Glomerular visceral epithelial cell (primary cell): ENCODE measurements at regions not wholly inside any gene's neighbourhood (a gene's known extent, or its start where the extent isn't known, plus 50 kb on each side); places are given as distances from the start of the nearest gene placed in this dataset.

ENCODE experiments used
- DNase-seq: peaks from one replicate; pipeline ENCODE4 v3.0.0-alpha.2; 2016; ENCODE audit errors: extremely low spot score

GRCh38 chr17:52235516-52235915 lies 77.0 kb upstream of the CA10 start:
- DNase-seq, result no peak

GRCh38 chr17:52233632-52234031 lies 75.1 kb upstream of the CA10 start:
- no peak for DNase-seq

- DNase-seq, result no peak
Observed at GRCh38 chr17:52233176-52233575, 74.7 kb upstream of the CA10 start.

- no peak for DNase-seq
Observed at GRCh38 chr17:52228823-52229222, 70.3 kb upstream of the CA10 start.

GRCh38 chr17:52227926-52228325 lies 69.4 kb upstream of the CA10 start:
- DNase-seq, result no peak

- no peak for DNase-seq
Observed at GRCh38 chr17:52213451-52213850, 54.9 kb upstream of the CA10 start.

- DNase-seq, result no peak
Observed at GRCh38 chr17:52212851-52213250, 54.3 kb upstream of the CA10 start.

GRCh38 chr17:52209507-52209906 lies 51.0 kb upstream of the CA10 start:
- no peak for DNase-seq
